ENCODE measurements at regions not wholly inside any gene's neighbourhood (a gene's known extent, or its start where the extent isn't known, plus 50 kb on each side); places are given as distances from the start of the nearest gene placed in this dataset.

DNA sequence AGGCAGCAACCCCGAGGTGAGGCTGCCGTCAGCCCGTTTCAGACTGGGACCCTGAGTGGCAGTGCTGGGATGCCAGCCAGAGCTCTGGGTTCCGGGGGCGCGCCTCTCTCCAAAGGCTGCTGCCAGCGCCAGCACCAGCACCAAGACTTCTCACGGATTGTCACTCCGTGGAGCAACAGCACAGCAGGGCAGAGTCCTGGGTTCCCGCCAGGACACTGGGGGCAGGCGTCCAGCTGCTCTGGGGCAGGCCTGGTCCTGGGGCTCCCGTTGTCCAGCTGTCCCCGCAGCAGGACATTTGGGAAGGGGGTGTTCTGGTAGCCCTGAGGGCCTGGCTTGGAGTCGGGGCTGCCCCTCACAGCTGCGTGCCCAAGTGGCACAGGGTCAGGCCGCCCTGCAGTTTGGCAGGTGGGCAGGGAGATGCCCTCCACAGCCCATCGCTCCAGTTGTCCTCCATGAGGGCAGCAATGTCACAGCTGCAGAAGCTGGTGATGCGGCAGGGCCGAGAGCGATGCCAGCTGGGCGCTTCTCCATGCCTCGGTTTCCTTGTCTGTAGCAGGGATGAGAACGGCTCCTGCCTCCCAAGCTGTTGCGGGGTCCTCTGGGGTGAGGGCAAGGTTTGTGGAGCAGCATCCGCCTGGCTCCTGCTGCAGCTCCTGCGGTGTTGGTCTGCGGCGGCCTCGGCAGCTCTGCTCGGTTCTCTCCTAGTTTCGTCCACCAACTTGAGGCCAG lies 137.3 kb upstream of the CIBAR2 start:
- TF ChIP-seq POLR2A (IDR thresholded peaks at IDR 0.05) = no peak
- TF ChIP-seq, protein P1, sequence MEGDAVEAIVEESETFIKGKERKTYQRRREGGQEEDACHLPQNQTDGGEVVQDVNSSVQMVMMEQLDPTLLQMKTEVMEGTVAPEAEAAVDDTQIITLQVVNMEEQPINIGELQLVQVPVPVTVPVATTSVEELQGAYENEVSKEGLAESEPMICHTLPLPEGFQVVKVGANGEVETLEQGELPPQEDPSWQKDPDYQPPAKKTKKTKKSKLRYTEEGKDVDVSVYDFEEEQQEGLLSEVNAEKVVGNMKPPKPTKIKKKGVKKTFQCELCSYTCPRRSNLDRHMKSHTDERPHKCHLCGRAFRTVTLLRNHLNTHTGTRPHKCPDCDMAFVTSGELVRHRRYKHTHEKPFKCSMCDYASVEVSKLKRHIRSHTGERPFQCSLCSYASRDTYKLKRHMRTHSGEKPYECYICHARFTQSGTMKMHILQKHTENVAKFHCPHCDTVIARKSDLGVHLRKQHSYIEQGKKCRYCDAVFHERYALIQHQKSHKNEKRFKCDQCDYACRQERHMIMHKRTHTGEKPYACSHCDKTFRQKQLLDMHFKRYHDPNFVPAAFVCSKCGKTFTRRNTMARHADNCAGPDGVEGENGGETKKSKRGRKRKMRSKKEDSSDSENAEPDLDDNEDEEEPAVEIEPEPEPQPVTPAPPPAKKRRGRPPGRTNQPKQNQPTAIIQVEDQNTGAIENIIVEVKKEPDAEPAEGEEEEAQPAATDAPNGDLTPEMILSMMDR (IDR thresholded peaks at IDR 0.05) = no peak

Measured in uterus (tissue), 2 donors.